Heart left ventricle (tissue), 13 donors: ENCODE measurements at regions not wholly inside any gene's neighbourhood (a gene's known extent, or its start where the extent isn't known, plus 50 kb on each side); places are given as distances from the start of the nearest gene placed in this dataset.

ENCODE experiments used
- POLR2A ChIP-seq, 2 donors: fragments of 450-650 bp; IDR thresholded peaks; one replicate each; pipeline ENCODE4 v1.6.1; 2017; ENCODE audit warnings: antibody characterized with exemption in 2 of 2, mild to moderate bottlenecking in 2 of 2, moderate library complexity in 2 of 2
- TF ChIP-seq, protein P1 (sequence below), 12 donors: fragments of 200-600 bp; sonication (generic) in 4 of 12; IDR thresholded peaks; one replicate each; pipeline versions ENCODE4 v1.5.0 to v1.8.0; 2018 to 2022; ENCODE audit warnings: antibody characterized with exemption in 12 of 12, mild to moderate bottlenecking in 5 of 12
- donor health status: ischemic (EF 13 %, LVEDD 7.1; RV severe dilation, severe dysfunction).
- donor health status: DM: no; HTN: yes; CAD: no.
- donor health status: DM: no; HTN: no; CAD: no.
- donor health status: ischemic (EF 25% LVEDD 6.9; RV normal size, moderate dysfunction).
- donor health status: ischemic (EF 25% LVEDD 5.7; RV mildly dilated, moderate dysfunction).
- donor health status: ischemic (EF 35%, LVEDD 5.7; RV mildly dilated, moderate dysfunction).
- donor health status: nonischemic (EF 11% LVEDD 7.7; RV severe dilation, severe dysfunction).
- donor health status: DM: yes; HTN: yes; CAD: no.
- donor health status: PGD.
- donor health status: ischemic (EF 29% LVEDD 5.4; RV normal size, mild dysfunction).
- donor health status: nonischemic (EF 23%, LVEDD 6.1; RV moderate dilation, normal function).

DNA sequence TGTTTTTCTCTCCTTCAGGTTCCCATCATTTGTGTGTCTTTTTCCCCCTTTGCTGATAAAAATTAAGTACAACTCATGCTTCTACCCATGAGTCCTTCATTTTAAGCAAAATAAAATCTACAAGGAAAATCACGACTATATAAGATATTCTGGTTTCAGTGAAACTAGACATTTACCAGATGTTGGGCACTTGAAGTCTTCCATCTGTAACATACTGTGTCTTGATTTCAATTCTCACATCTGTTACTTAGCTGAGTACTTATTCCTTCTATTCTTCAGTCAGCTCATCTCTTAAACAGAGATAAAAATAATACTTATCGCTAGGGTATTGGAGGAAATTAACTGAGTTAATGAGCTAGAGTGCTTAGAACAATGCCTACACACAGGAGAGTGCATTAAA lies 893.0 kb upstream of the SOX9 start:
- TF ChIP-seq, protein P1, sequence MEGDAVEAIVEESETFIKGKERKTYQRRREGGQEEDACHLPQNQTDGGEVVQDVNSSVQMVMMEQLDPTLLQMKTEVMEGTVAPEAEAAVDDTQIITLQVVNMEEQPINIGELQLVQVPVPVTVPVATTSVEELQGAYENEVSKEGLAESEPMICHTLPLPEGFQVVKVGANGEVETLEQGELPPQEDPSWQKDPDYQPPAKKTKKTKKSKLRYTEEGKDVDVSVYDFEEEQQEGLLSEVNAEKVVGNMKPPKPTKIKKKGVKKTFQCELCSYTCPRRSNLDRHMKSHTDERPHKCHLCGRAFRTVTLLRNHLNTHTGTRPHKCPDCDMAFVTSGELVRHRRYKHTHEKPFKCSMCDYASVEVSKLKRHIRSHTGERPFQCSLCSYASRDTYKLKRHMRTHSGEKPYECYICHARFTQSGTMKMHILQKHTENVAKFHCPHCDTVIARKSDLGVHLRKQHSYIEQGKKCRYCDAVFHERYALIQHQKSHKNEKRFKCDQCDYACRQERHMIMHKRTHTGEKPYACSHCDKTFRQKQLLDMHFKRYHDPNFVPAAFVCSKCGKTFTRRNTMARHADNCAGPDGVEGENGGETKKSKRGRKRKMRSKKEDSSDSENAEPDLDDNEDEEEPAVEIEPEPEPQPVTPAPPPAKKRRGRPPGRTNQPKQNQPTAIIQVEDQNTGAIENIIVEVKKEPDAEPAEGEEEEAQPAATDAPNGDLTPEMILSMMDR (IDR thresholded peaks at IDR 0.05): no peak
- no peak for TF ChIP-seq POLR2A (IDR thresholded peaks at IDR 0.05)
